Activated T-helper 1 cell treated with Interleukin-2 at 50 U/mL for 16 hours (primary cell): ENCODE measurements at regions not wholly inside any gene's neighbourhood (a gene's known extent, or its start where the extent isn't known, plus 50 kb on each side); places are given as distances from the start of the nearest gene placed in this dataset.
"Not testable (repeated sequence)": the region's sequence is repeated elsewhere in the genome, so short reads cannot be mapped to it uniquely, and the experiment has no call there.

Experiments
- DNase-seq: peaks from one replicate; pipeline ENCODE4 v3.0.0-alpha.2; 2020; ENCODE audit warnings: low read depth

GRCh38 chr21:25234857-25235801, 372.2 kb downstream of the MRPL39 start:
- DNase-seq: no peak

GRCh38 chr21:25220954-25221353, 386.3 kb downstream of the MRPL39 start:
- DNase-seq: no peak

- no peak for DNase-seq
These were observed 387.1 kb downstream of the MRPL39 start for GRCh38 chr21:25220169-25220568.

- DNase-seq: no peak
These were observed 391.4 kb downstream of the MRPL39 start for GRCh38 chr21:25215698-25216384.

DNA sequence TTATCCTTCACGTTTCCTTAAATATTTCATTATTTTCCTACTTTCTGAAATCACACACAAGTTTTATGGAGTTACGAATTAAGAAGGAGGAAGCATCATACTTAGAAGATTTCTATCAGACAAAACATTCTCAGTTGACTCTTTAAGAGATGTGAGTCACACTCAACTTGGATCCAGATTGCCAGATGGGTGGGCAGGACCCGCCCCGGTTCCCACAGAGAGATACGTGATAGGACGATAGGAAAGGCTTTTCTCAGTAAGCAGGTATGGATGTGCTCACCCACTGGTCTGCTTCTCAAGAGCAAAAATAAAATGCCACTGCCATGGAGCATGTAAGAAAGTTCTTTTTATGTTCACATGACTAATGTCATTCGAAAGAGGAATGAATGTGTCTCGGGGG, 392.6 kb downstream of the MRPL39 start:
- no peak for DNase-seq

GRCh38 chr21:25199944-25200343, 407.3 kb downstream of the MRPL39 start:
- DNase-seq: no peak

DNA sequence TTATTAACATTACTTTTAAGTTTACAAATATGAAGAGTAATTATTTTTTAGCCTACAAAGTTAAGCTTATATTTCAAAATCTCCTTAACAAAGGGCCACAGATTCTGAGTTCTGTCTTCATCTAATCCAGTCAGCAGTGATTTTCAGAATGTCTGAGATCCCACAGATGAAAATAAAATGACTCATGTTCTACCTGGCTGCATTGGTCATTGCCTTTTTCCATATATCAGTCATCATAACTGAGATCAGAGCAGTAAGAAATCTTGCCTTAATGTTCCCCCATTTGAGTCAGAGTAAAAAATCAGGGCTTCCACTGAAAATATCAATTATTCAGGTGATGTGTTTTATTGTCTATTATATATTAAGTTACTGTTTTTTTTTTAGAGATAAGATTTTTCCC, 416.1 kb downstream of the MRPL39 start:
- DNase-seq: no peak

DNA sequence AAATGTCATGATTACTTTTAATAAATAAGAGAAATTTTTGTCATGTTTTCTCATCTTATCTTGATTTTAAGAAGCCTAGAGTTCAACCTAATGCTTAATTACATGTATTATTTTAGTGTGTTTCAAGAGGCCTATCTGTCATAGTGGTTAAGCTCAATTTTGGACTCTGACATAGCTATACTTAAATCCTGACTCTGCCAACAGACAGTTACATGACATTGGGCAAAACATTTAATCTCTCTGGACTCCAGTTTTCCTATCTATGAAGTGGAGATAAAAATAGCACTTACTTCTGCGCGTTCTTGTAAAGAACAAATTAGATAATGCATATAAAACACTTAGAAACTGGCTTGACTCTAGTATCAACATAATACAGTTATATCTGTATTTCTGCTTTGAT, 417.8 kb downstream of the MRPL39 start:
- DNase-seq: no peak

- no peak for DNase-seq
These were observed 418.6 kb downstream of the MRPL39 start for GRCh38 chr21:25188677-25189079.

- DNase-seq: no peak
These were observed 421.0 kb downstream of the MRPL39 start for GRCh38 chr21:25186273-25186672.

DNA sequence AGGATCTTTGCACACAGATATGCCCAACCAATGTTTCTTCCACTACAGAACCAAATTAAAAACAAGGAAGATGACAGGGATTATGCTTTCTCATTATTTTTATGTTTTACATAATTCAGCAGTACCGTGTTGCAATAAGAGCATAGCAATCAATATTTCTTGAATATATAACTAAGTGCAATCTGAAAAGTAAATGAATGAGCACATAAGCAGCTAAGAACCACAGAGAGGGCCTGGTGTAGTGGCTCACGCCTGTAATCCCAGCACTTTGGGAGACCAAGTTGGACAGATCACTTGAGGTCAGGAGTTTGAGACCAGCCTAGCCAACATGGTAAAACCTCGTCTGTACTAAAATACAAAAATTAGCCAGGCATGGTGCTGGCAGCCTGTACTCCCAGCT, 423.7 kb downstream of the MRPL39 start:
- no peak for DNase-seq

DNA sequence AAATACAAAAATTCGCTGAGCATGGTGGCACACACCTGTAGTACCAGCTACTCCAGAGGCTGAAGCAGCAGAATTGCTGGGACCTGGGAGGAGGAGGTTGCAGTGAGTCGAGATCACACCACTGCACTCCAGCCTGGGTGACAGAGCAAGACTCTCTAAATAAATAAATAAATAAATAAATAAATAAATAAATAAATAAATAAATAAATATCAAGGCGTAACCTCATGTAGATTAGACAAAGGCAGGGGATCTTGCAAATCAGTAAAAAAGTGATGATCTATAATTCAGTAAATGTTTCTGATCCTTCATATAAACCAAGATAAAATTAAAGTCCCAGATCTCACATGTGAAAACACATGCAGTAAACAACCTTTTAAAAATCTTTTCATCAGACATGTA, 425.6 kb downstream of the MRPL39 start:
- DNase-seq: not testable (repeated sequence)

- no peak for DNase-seq
These were observed 428.2 kb downstream of the MRPL39 start for GRCh38 chr21:25179116-25179515.

DNA sequence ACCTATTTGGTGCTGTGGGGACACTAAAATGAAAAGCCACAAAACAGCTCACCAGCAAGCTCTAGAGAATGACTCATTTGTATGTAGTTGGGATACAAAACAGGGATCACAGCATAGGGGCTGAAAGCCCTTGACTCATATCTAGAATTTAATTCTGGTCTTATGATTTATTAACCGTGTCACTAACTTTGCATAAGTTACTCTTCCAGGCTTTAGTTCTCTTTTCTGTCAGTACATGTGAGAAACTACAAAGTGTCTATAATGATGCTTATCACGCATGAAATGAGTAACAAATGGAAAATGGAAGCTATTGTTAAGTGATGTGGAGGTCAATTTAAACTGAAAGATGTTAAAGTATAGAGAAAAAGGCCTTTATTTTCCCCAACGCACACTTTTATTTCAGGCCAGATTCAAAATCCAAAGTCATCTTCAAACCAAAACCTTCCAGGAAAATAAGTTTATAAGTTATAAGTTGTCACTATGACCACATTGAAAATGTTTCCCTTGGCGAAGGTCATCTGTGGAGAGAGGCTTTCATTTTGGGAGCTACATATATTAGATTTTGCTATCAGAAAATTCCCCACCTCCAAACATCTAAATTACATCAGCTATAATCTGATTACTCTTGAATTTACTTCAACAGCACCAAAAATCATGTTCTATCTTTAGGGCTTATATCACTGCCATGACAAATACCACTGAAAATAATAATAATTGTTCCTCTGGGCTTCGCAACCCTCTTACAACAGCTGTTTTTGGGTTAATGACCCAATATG, 430.5 kb downstream of the MRPL39 start:
- no peak for DNase-seq

DNA sequence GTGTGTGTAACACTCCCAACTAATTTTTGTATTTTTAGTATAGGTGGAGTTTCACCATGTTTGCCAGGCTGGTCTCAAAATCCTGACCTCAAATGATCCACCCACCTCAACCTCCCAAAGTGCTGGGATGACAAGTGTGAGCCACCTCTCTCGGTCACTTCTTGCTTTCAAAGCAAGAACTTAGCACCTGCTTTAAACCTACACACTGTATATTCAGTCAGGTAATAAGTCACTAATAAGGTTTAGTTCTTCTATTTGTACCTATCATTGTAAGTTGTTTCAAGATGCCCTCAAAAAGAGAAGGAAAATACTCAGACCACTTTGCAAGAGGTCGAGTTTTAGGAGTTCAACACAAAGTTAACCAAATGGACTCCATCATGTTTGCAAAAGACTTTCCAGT, 431.3 kb downstream of the MRPL39 start:
- DNase-seq: no peak

DNA sequence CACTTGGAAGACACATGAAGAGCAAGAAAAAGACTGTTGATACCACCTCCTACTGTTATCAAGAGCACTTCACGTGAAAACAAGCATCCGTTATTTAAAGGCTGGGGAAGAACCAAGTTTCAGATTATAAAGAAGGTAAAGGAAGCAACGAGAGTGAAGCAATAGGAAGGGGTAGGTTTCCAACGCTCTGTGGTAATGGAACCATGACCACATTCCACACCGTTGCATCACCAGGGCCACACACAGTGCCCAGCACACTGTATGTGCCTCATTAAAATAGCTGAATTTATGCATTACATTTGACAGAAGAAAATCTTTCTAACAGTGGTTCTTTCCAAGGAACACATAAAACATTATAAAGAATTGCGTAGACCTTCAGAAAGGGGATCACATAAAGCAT, 435.8 kb downstream of the MRPL39 start:
- DNase-seq: no peak

DNA sequence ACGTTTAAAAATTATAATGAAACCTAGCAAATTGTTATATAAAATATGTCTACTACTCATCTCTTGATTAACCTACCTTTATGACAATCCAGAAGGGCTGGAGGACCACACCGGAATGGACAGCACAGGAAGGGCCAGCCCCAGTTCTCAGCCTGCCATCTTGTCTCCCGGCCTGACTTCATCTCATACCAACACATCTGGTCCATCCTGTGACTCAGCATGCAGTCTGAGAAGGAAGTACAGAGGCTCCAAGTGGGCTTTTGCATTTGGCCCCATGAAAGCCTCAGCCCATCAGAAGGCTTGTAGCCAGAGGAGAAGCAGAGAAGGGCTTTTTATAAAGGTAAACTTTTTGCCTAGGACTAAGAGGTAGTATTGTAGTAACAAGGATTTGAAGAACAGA, 436.6 kb downstream of the MRPL39 start:
- no peak for DNase-seq

DNA sequence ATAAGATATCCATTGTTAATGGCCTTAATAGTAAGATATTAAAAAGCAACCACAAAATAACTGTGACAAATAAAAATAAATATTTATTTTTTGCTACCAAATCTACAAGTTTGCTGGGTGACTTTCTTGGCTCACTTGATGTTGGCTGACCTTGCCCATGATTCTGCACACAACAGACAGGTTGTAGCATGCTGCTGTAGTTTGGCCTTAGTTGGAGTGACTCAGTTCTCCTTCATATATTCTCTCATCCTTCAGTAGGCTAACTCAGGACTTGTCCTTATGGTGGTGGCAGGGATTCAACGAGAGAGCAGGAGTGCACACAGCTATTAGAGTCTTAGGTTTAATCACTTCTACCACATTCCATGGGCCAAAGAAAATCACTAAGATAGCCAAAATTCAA, 437.9 kb downstream of the MRPL39 start:
- DNase-seq: no peak

DNA sequence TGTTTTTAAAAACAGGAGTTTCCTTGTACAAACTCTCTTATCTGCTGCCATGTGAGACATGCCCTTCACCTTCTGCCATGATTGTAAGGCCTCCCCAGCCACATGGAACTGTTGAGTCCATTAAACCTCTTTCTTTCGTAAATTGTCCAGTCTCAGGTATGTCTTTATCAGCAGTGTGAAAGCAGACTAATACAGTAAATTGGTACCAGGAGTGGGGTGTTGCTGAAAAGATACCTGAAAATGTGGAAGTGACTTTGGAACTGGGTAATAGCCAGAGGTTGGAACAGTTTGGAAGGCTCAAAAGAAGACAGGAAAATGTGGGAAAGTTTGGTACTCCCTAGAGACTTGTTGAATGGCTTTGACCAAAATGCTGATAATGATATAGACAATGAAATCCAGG, 440.4 kb downstream of the MRPL39 start:
- not testable (repeated sequence) for DNase-seq

GRCh38 chr21:25161571-25161970, 445.7 kb downstream of the MRPL39 start:
- DNase-seq: no peak

GRCh38 chr21:25155020-25155419, 452.3 kb downstream of the MRPL39 start:
- DNase-seq: not testable (repeated sequence)

DNA sequence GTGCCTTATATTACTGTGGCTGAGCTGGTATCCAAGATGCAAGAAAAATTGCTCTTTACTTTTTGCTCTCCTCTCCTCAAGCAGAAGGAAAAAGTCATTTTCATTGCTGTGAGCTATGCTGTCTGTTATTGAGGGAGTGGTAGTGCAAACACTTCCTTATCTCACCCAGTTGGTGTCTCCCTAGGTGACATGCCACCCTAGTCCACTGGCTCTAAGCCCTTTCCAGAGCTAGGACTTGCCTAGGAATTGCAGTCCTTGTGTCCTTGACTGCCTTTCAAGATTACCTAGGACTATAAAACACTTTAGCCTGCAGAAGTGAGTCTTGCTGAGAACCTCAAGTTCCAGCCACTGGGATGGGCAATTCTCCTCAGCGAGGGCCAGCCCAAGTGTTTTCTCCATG, 458.3 kb downstream of the MRPL39 start:
- no peak for DNase-seq

DNA sequence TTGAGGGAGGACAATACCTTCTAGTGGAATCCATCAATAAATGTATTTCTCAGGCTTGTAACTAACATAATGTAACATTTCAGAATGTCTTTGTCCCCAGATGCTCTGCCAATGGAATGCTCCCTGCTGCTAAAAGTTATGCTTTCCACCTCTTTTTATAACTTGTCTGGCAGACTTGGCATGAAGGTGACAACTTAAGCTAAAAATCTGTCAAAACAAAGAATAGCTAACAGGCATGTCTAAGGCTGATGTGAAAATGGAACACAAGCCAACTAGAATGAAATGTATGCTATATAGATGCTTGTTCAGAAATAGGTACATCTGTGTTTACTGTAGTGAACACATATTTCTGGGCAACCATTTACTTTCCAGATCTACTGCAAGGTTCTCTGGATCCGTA, 467.9 kb downstream of the MRPL39 start:
- DNase-seq: no peak
